ENCODE measurements at regions not wholly inside any gene's neighbourhood (a gene's known extent, or its start where the extent isn't known, plus 50 kb on each side); places are given as distances from the start of the nearest gene placed in this dataset.

DNA sequence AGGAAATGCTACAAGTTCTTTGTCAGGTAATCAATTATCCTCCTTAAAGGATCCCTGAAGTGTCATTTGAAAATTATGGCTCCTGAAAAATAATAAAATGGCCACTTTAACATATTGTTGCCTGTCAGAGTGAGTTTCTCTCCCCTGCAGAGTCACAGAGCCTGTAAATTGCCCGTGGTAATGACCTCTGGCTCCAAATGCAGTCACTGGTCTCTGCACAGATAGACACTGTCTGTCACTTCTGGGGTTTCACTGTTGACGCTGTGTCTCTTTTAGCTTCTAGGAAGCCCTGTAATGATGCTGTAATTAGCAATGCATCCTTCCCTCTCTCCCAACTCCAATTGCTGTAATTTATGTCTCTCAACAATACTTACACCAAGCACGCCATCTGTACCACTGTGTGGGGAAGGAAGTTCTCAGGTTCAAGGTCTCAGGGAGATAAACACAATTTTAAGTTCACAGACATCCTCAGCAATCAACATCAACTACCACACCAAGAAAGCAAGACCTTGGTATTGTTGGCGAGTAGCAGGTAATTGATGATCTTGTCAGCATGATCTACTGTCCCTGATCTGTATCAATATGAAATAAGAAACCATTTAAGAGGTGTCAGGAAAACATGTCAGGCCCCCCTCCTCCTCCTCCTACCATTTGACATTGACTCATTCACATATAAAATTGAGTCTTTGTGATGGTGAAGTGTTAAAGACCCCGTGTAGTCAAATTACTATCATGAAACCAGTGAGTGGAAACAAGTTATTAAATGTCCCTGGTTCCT is 91.2 kb upstream of the SULF2 start:
- TF ChIP-seq, protein P1, sequence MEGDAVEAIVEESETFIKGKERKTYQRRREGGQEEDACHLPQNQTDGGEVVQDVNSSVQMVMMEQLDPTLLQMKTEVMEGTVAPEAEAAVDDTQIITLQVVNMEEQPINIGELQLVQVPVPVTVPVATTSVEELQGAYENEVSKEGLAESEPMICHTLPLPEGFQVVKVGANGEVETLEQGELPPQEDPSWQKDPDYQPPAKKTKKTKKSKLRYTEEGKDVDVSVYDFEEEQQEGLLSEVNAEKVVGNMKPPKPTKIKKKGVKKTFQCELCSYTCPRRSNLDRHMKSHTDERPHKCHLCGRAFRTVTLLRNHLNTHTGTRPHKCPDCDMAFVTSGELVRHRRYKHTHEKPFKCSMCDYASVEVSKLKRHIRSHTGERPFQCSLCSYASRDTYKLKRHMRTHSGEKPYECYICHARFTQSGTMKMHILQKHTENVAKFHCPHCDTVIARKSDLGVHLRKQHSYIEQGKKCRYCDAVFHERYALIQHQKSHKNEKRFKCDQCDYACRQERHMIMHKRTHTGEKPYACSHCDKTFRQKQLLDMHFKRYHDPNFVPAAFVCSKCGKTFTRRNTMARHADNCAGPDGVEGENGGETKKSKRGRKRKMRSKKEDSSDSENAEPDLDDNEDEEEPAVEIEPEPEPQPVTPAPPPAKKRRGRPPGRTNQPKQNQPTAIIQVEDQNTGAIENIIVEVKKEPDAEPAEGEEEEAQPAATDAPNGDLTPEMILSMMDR (IDR thresholded peaks at IDR 0.05): no peak
- no peak for TF ChIP-seq POLR2A (IDR thresholded peaks at IDR 0.05)
